Testis (tissue), 2 donors: ENCODE measurements at regions not wholly inside any gene's neighbourhood (a gene's known extent, or its start where the extent isn't known, plus 50 kb on each side); places are given as distances from the start of the nearest gene placed in this dataset.

Source experiments
- DNase-seq: peaks from one replicate; pipeline ENCODE4 v3.0.0-alpha.2; 2019
- H3K27ac ChIP-seq, 2 donors: fragments of 200-600 bp; sonication (generic); one replicate each; pipeline ENCODE4 v1.5.1; 2019
- H3K27me3 ChIP-seq: fragments of 200-600 bp; sonication (generic); one replicate; pipeline ENCODE4 v1.5.1; 2019
- H3K36me3 ChIP-seq: fragments of 200-600 bp; sonication (generic); one replicate; pipeline ENCODE4 v1.5.1; 2017; ENCODE audit warnings: low read depth; ENCODE audit errors: missing control alignments
- H3K4me1 ChIP-seq: fragments of 200-600 bp; sonication (generic); one replicate; pipeline ENCODE4 v1.5.1; 2019
- H3K4me3 ChIP-seq, 2 donors: fragments of 200-600 bp; sonication (generic); one replicate each; pipeline ENCODE4 v1.5.1; 2017 to 2019
- H3K9me3 ChIP-seq: fragments of 200-600 bp; sonication (generic); one replicate; pipeline ENCODE4 v1.5.1; 2017
- CTCF ChIP-seq, 3 experiments: fragments of 450-650 bp in 2 of 3; fragments of 200-600 bp in 1 of 3; sonication (generic) in 1 of 3; IDR thresholded peaks; one replicate each; pipeline ENCODE4 v1.5.1; 2016 to 2019; ENCODE audit warnings: antibody characterized with exemption in 3 of 3, mild to moderate bottlenecking in 2 of 3, moderate library complexity in 1 of 3
- POLR2A ChIP-seq: fragments of 450-650 bp; IDR thresholded peaks from one replicate; pipeline ENCODE4 v1.6.1; 2017; ENCODE audit warnings: antibody characterized with exemption, mild to moderate bottlenecking, moderate library complexity
- WGBS, 2 donors: methylation state at CpG; one replicate each; pipeline ENCODE4 v1.1.5; 2018; 5-methylcytosine and 5-hydroxymethylcytosine counted together
- intact Hi-C: fragments of 100-400 bp; cut with DNase I; formaldehyde crosslinking; loops from one replicate; pipeline ENCODE4 v1.15.1; 2023; ENCODE audit warnings: low total_unique reads

- Histone ChIP-seq H3K4me1 (no peaks in the 10 kb centered on the region), H3K27me3 (no peaks in the 10 kb centered on the region), H3K4me3 (no peak overlapping the region), H3K36me3 (no peaks in the 10 kb centered on the region), H3K9me3 (no peaks in the 10 kb centered on the region), H3K27ac (no peak overlapping the region)
- 89 to 90% methylated on average over 13 to 16 of the region's 16 CpGs for WGBS, 2 donors
- TF ChIP-seq CTCF (IDR thresholded peaks at IDR 0.05) (no peak), POLR2A (no peak)
- intact Hi-C loops: no loop called here
- no peak for DNase-seq
Measured at GRCh38 chr9:16052757-16053530, 500.1 kb downstream of the CCDC171 start.

GRCh38 chr9:16057541-16057940 is 504.7 kb downstream of the CCDC171 start:
- intact Hi-C loops: no loop called here
- TF ChIP-seq CTCF (IDR thresholded peaks at IDR 0.05) (no peak), POLR2A (no peak)
- WGBS, 2 donors: 46 to 83% methylated on average over 4 of the region's 4 CpGs
- no peak overlapping the region for H3K4me3 ChIP-seq
- H3K36me3 ChIP-seq: no peaks in the 10 kb centered on the region
- H3K4me1 ChIP-seq: no peaks in the 10 kb centered on the region
- H3K27me3 ChIP-seq: no peaks in the 10 kb centered on the region
- no peak overlapping the region for H3K27ac ChIP-seq
- no peaks in the 10 kb centered on the region for H3K9me3 ChIP-seq
- DNase-seq: no peak

GRCh38 chr9:16058131-16058549 is 505.3 kb downstream of the CCDC171 start:
- Histone ChIP-seq H3K27me3 (no peaks in the 10 kb centered on the region), H3K36me3 (no peaks in the 10 kb centered on the region), H3K4me3 (no peak overlapping the region), H3K9me3 (no peaks in the 10 kb centered on the region), H3K27ac (no peak overlapping the region), H3K4me1 (no peaks in the 10 kb centered on the region)
- intact Hi-C loops: no loop called here
- TF ChIP-seq POLR2A (no peak), CTCF (IDR thresholded peaks at IDR 0.05) (no peak)
- WGBS, 2 donors: 59 to 63% methylated on average over 7 of the region's 7 CpGs
- DNase-seq: no peak

GRCh38 chr9:16060436-16061129 is 507.7 kb downstream of the CCDC171 start:
- 72 to 82% methylated on average over 3 of the region's 3 CpGs for WGBS, 2 donors
- Histone ChIP-seq H3K36me3 (no peaks in the 10 kb centered on the region), H3K4me1 (no peaks in the 10 kb centered on the region), H3K4me3 (no peak overlapping the region), H3K27ac (no peak overlapping the region), H3K9me3 (no peaks in the 10 kb centered on the region), H3K27me3 (no peaks in the 10 kb centered on the region)
- no peak for DNase-seq
- intact Hi-C loops: no loop called here
- TF ChIP-seq CTCF (IDR thresholded peaks at IDR 0.05) (no peak), POLR2A (no peak)
